Adrenal gland (tissue), 9 donors: ENCODE measurements at regions not wholly inside any gene's neighbourhood (a gene's known extent, or its start where the extent isn't known, plus 50 kb on each side); places are given as distances from the start of the nearest gene placed in this dataset.

ENCODE experiments used
- DNase-seq, 7 donors: peaks; one replicate each; pipeline ENCODE4 v3.0.0-alpha.2; 2019 to 2020
- H3K27ac ChIP-seq, 5 donors: fragments of 200-600 bp; sonication (generic) in 4 of 5; 1 replicate in 3 of 5; 2 replicates in 2 of 5; pipeline versions ENCODE4 v1.5.1 to v1.8.0; 2016 to 2020; ENCODE audit warnings: mild to moderate bottlenecking in 1 of 5
- H3K27me3 ChIP-seq: fragments of 200-600 bp; 2 replicates; pipeline ENCODE4 v1.8.0; 2021
- H3K36me3 ChIP-seq, 2 donors: fragments of 200-600 bp; replicated peaks in 1 of 2; 1 replicate in 1 of 2; 2 replicates in 1 of 2; pipeline versions ENCODE4 v1.5.1 to v1.8.0; 2018 to 2022
- H3K4me1 ChIP-seq, 2 donors: fragments of 200-600 bp; replicated peaks in 1 of 2; 1 replicate in 1 of 2; 2 replicates in 1 of 2; pipeline versions ENCODE4 v1.5.1 to v1.8.0; 2018 to 2021
- H3K4me3 ChIP-seq, 4 donors: fragments of 200-600 bp; sonication (generic) in 3 of 4; one replicate each; pipeline ENCODE4 v1.5.1; 2016 to 2018
- H3K9me3 ChIP-seq, 3 donors: fragments of 200-600 bp; sonication (generic) in 1 of 3; replicated peaks in 1 of 3; 1 replicate in 2 of 3; 2 replicates in 1 of 3; pipeline versions ENCODE4 v1.5.1 to v1.8.0; 2016 to 2021
- CTCF ChIP-seq, 6 experiments: fragments of 450-650 bp in 4 of 6; fragments of 200-600 bp in 2 of 6; sonication (generic) in 1 of 6; IDR thresholded peaks; 1 replicate in 5 of 6; 2 replicates in 1 of 6; pipeline versions ENCODE4 v1.5.1 to v1.8.0; 2016 to 2021; ENCODE audit warnings: antibody characterized with exemption in 6 of 6, mild to moderate bottlenecking in 2 of 6, moderate library complexity in 1 of 6
- POLR2A ChIP-seq, 2 donors: fragments of 450-650 bp; IDR thresholded peaks; one replicate each; pipeline ENCODE4 v1.6.1; 2017; ENCODE audit warnings: antibody characterized with exemption in 2 of 2, mild to moderate bottlenecking in 2 of 2, moderate library complexity in 1 of 2
- WGBS, 4 donors: extraction: QIAGEN DNeasy Blood & Tissue Kit in 2 of 4; methylation state at CpG; one replicate each; pipeline versions ENCODE4 v1.1.5 to v1.1.7; 2013 to 2017; 5-methylcytosine and 5-hydroxymethylcytosine counted together
- intact Hi-C, 2 donors: fragments of 100-400 bp; cut with DNase I; formaldehyde crosslinking; loops; one replicate each; pipeline versions ENCODE4 v1.14.1 to v1.15.0; 2022 to 2023
- donor health status: healthy with polysubstance abuse.
- donor health status: Bipolar disorder and iron deficiency.
- donor health status: DM: yes; HTN: yes; CAD: no.
- donor health status: DM: no; HTN: no; CAD: no.
- donor health status: DM: no; HTN: no; CAD: no.

- intact Hi-C loops, result no loop called here
- Histone ChIP-seq H3K27me3 (no peaks in the 10 kb centered on the region), H3K4me3 (no peak overlapping the region), H3K9me3 (no peaks in the 10 kb centered on the region), H3K27ac (no peak overlapping the region), H3K36me3 (no peaks in the 10 kb centered on the region), H3K4me1 (no peaks in the 10 kb centered on the region)
- no peak for DNase-seq
- no peak for TF ChIP-seq CTCF (IDR thresholded peaks at IDR 0.05)
- no peak for TF ChIP-seq POLR2A (IDR thresholded peaks at IDR 0.05)
- 72 to 83% (median 80%) methylated on average over 1 of the region's 1 CpG for WGBS, 4 donors
Measured at GRCh38 chr2:139454251-139454650, 674.1 kb upstream of the NXPH2 start.

DNA sequence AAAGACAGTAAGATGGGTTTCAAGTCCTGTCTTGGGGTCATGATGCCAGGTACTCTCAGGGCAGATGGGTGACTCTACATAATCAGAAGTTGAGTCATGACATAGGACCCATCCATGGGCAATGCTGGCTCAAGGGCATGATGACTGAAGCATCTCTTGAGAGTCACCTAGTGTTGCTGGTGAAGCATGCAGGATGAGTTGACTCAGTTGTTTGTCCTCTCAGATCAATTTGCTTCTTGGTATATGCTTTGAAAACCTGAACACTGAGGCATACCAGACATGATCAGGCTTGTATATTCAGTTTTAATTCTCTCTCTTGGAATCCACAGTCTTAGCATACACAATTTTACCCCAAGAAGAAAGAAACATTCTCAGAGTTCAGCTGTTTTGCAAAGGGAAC, 658.9 kb upstream of the NXPH2 start:
- TF ChIP-seq CTCF (IDR thresholded peaks at IDR 0.05) (no peak), POLR2A (IDR thresholded peaks at IDR 0.05) (no peak)
- intact Hi-C loops, result no loop called here
- H3K9me3 ChIP-seq, result no peaks in the 10 kb centered on the region
- no peaks in the 10 kb centered on the region for H3K36me3 ChIP-seq
- no peaks in the 10 kb centered on the region for H3K27me3 ChIP-seq
- H3K4me3 ChIP-seq, result no peak overlapping the region
- H3K4me1 ChIP-seq, result no peaks in the 10 kb centered on the region
- DNase-seq, result no peak
- H3K27ac ChIP-seq, result no peak overlapping the region

- WGBS, 4 donors, result 41 to 62% (median 54%) methylated on average over 3 of the region's 3 CpGs
- DNase-seq, result no peak
Measured at GRCh38 chr2:139438478-139438877, 658.3 kb upstream of the NXPH2 start.

DNA sequence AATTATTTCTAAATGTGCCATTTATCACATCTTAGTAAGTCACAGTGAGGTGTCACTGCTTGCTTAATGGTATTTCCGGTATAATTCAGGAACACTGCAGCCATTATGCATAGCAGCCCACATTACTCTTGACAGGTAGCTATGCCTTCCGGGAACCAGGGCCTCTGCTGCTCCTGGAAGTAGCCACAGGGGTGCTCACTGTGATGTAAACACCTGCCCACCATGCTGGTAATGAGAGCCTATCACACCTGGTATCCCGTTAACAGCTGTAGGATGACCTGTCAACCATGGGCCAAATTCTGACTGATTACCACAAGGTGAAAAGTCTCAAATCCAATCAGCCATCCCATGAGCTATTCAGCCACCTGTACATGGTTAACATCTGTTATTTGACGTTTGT, 647.0 kb upstream of the NXPH2 start:
- no peak overlapping the region for H3K4me3 ChIP-seq
- no peaks in the 10 kb centered on the region for H3K36me3 ChIP-seq
- no peak for TF ChIP-seq CTCF (IDR thresholded peaks at IDR 0.05)
- no peak for TF ChIP-seq POLR2A (IDR thresholded peaks at IDR 0.05)
- H3K9me3 ChIP-seq, result no peaks in the 10 kb centered on the region
- WGBS, 4 donors, result 71 to 81% (median 79%) methylated on average over 4 of the region's 4 CpGs
- intact Hi-C loops, result no loop called here
- no peak for DNase-seq
- no peak overlapping the region for H3K27ac ChIP-seq
- no peaks in the 10 kb centered on the region for H3K27me3 ChIP-seq
- H3K4me1 ChIP-seq, result no peaks in the 10 kb centered on the region

More at GRCh38 chr2:139438478-139438877, 658.3 kb upstream of the NXPH2 start:
- Histone ChIP-seq H3K36me3 (no peaks in the 10 kb centered on the region), H3K27ac (no peak overlapping the region), H3K4me1 (no peaks in the 10 kb centered on the region), H3K9me3 (no peaks in the 10 kb centered on the region), H3K4me3 (no peak overlapping the region), H3K27me3 (no peaks in the 10 kb centered on the region)
- intact Hi-C loops, result no loop called here
- no peak for TF ChIP-seq CTCF (IDR thresholded peaks at IDR 0.05)
- no peak for TF ChIP-seq POLR2A (IDR thresholded peaks at IDR 0.05)
